ENCODE measurements at regions not wholly inside any gene's neighbourhood (a gene's known extent, or its start where the extent isn't known, plus 50 kb on each side); places are given as distances from the start of the nearest gene placed in this dataset.

GRCh38 chr6:138716971-138717665 is 56.5 kb upstream of the CCDC28A start:
- DNase-seq: no peak

- no peak for DNase-seq
Measured at GRCh38 chr6:138719011-138719635, 54.4 kb upstream of the CCDC28A start.

- DNase-seq: no peak
Measured at GRCh38 chr6:138719744-138720143, 53.8 kb upstream of the CCDC28A start.

- no peak for DNase-seq
Measured at GRCh38 chr6:138722425-138723371, 50.9 kb upstream of the CCDC28A start.
